Uterus (tissue), 2 donors: ENCODE measurements at regions not wholly inside any gene's neighbourhood (a gene's known extent, or its start where the extent isn't known, plus 50 kb on each side); places are given as distances from the start of the nearest gene placed in this dataset.

Source experiments
- POLR2A ChIP-seq, 2 donors: fragments of 450-650 bp; IDR thresholded peaks; one replicate each; pipeline ENCODE4 v1.6.1; 2016; ENCODE audit warnings: antibody characterized with exemption in 2 of 2, mild to moderate bottlenecking in 1 of 2, moderate library complexity in 1 of 2
- TF ChIP-seq, protein P1 (sequence below), 4 experiments: fragments of 200-600 bp in 2 of 4; fragments of 450-650 bp in 2 of 4; sonication (generic) in 2 of 4; IDR thresholded peaks; one replicate each; pipeline ENCODE4 v1.5.1; 2016 to 2019; ENCODE audit warnings: antibody characterized with exemption in 4 of 4, mild to moderate bottlenecking in 2 of 4, moderate library complexity in 1 of 4

DNA sequence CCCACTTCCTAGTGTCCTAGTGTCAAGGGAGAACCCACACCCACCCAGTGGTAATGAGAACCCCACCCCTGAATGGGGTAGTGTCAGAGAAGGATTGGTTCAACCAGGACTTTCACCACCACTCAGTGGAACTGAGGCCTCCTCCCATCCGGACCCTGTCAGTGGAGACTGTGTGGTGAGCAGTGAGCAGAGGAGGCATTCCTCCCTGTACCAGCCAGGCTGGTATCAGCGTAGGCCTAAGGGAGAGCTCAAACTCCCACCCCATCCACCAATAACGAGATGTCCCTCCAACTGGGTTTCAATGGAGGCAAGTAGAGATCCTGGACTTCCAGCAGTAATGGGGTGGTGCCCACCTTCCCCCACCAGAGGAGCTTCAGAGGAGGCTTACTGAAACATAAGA is 1171.4 kb downstream of the TBC1D22A start:
- no peak for TF ChIP-seq POLR2A (IDR thresholded peaks at IDR 0.05)
- TF ChIP-seq, protein P1, sequence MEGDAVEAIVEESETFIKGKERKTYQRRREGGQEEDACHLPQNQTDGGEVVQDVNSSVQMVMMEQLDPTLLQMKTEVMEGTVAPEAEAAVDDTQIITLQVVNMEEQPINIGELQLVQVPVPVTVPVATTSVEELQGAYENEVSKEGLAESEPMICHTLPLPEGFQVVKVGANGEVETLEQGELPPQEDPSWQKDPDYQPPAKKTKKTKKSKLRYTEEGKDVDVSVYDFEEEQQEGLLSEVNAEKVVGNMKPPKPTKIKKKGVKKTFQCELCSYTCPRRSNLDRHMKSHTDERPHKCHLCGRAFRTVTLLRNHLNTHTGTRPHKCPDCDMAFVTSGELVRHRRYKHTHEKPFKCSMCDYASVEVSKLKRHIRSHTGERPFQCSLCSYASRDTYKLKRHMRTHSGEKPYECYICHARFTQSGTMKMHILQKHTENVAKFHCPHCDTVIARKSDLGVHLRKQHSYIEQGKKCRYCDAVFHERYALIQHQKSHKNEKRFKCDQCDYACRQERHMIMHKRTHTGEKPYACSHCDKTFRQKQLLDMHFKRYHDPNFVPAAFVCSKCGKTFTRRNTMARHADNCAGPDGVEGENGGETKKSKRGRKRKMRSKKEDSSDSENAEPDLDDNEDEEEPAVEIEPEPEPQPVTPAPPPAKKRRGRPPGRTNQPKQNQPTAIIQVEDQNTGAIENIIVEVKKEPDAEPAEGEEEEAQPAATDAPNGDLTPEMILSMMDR (IDR thresholded peaks at IDR 0.05), result no peak
